B cell (primary cell): ENCODE measurements at regions not wholly inside any gene's neighbourhood (a gene's known extent, or its start where the extent isn't known, plus 50 kb on each side); places are given as distances from the start of the nearest gene placed in this dataset.

Experiments
- ATAC-seq: fragments of 200-7000 bp; cut with Tn5 transposase; one replicate; pipeline ENCODE4 v1.10.0; 2021; ENCODE audit warnings: low read depth, mild to moderate bottlenecking, moderate number of reproducible peaks, moderate library complexity
- CTCF ChIA-PET: fragments of 350-600 bp; sonication (Branson Sonifier 250); formaldehyde crosslinking; loops from one replicate; lab custom pipeline; 2021; ENCODE audit warnings: antibody characterized with exemption, inconsistent platforms; lab: Charles Lee
- POLR2A ChIA-PET: fragments of 350-600 bp; sonication (Branson Sonifier 250); formaldehyde crosslinking; loops from one replicate; lab custom pipeline; 2021; ENCODE audit warnings: antibody characterized with exemption; lab: Charles Lee
- DNase-seq: peaks from one replicate; pipeline ENCODE4 v3.0.0; 2013
- H2AFZ ChIP-seq: 2 replicates; pipeline ENCODE4 v1.6.1; 2012; ENCODE audit warnings: mild to moderate bottlenecking, low read depth, low read length; ENCODE audit not compliant: insufficient read depth, poor library complexity, severe bottlenecking
- H3K27ac ChIP-seq, 2 donors: 1 replicate in 1 of 2; 2 replicates in 1 of 2; pipeline ENCODE4 v1.5.1; 2012 to 2013; ENCODE audit warnings: low read length in 2 of 2, mild to moderate bottlenecking in 2 of 2, moderate library complexity in 1 of 2
- H3K27me3 ChIP-seq, 4 experiments: fragments of 200-600 bp in 1 of 4; sonication (generic) in 1 of 4; replicated peaks in 1 of 4; 1 replicate in 2 of 4; 2 replicates in 2 of 4; pipeline versions ENCODE4 v1.6.1 to v1.7.0; 2013 to 2016; ENCODE audit warnings: low read length in 3 of 4, mild to moderate bottlenecking in 2 of 4, mixed read lengths in 1 of 4, moderate library complexity in 1 of 4; ENCODE audit not compliant: insufficient read depth in 4 of 4, control insufficient read depth in 3 of 4; ENCODE audit errors: control extremely low read depth in 1 of 4
- H3K36me3 ChIP-seq, 2 experiments: replicated peaks in 1 of 2; 1 replicate in 1 of 2; 2 replicates in 1 of 2; pipeline versions ENCODE4 v1.6.1 to v1.7.1; 2013; ENCODE audit warnings: low read length in 1 of 2; ENCODE audit not compliant: insufficient read depth in 2 of 2, control insufficient read depth in 1 of 2; ENCODE audit errors: control extremely low read depth in 1 of 2, extremely low read depth in 1 of 2
- H3K4me1 ChIP-seq, 2 donors: fragments of 200-600 bp in 1 of 2; sonication (generic) in 1 of 2; 1 replicate in 1 of 2; 2 replicates in 1 of 2; pipeline versions ENCODE4 v1.5.1 to v1.6.1; 2013 to 2017; ENCODE audit warnings: low read length in 2 of 2; ENCODE audit not compliant: control insufficient read depth in 2 of 2, insufficient read depth in 2 of 2
- H3K4me2 ChIP-seq: replicated peaks from 2 replicates; pipeline ENCODE3; 2012; ENCODE audit warnings: mild to moderate bottlenecking, low read depth, low read length; ENCODE audit not compliant: poor library complexity, severe bottlenecking
- H3K4me3 ChIP-seq, 5 experiments: fragments of 200-600 bp in 1 of 5; sonication (generic) in 1 of 5; 1 replicate in 3 of 5; 2 replicates in 2 of 5; pipeline versions ENCODE4 v1.5.1 to v1.7.0; 2011 to 2016; ENCODE audit warnings: low read length in 4 of 5, mild to moderate bottlenecking in 4 of 5, low read depth in 2 of 5, control low read depth in 1 of 5, moderate library complexity in 1 of 5; ENCODE audit not compliant: insufficient read depth in 1 of 5; ENCODE audit errors: control extremely low read depth in 1 of 5, extremely low read depth in 1 of 5
- H3K79me2 ChIP-seq: fragments of 200-600 bp; sonication (generic); one replicate; pipeline ENCODE4 v1.6.0; 2016; ENCODE audit warnings: low read length; ENCODE audit not compliant: control insufficient read depth, insufficient read depth
- H3K9ac ChIP-seq: fragments of 200-600 bp; sonication (generic); 2 replicates; pipeline ENCODE4 v1.6.1; 2017; ENCODE audit warnings: mild to moderate bottlenecking, low read length, moderate library complexity
- H3K9me3 ChIP-seq, 3 donors: one replicate each; pipeline versions ENCODE4 v1.6.1 to v1.7.1; 2013; ENCODE audit warnings: low read length in 2 of 3; ENCODE audit not compliant: control insufficient read depth in 2 of 3, insufficient read depth in 1 of 3; ENCODE audit errors: control extremely low read depth in 1 of 3
- H4K20me1 ChIP-seq: 2 replicates; pipeline ENCODE4 v1.6.0; 2012; ENCODE audit warnings: mild to moderate bottlenecking, low read length; ENCODE audit not compliant: insufficient read depth, control insufficient read depth, poor library complexity, severe bottlenecking
- H3K27ac Mint-ChIP-seq: one replicate; pipeline ENCODE4 v1.8.0; 2021; ENCODE audit warnings: mixed read lengths
- H3K27me3 Mint-ChIP-seq: one replicate; pipeline ENCODE4 v1.8.0; 2021; ENCODE audit warnings: mixed read lengths
- H3K4me1 Mint-ChIP-seq: one replicate; pipeline ENCODE4 v1.8.0; 2021; ENCODE audit warnings: mixed read lengths
- H3K4me3 Mint-ChIP-seq: one replicate; pipeline ENCODE4 v1.8.0; 2021; ENCODE audit warnings: mixed read lengths
- H3K9me3 Mint-ChIP-seq: one replicate; pipeline ENCODE4 v1.8.0; 2022; ENCODE audit warnings: mixed read lengths; ENCODE audit not compliant: insufficient read depth
- CTCF ChIP-seq: fragments of 200-600 bp; IDR thresholded peaks from one replicate; pipeline ENCODE4 v1.8.0; 2022; ENCODE audit warnings: antibody characterized with exemption, mild to moderate bottlenecking
- EZH2 ChIP-seq: IDR thresholded peaks from 2 replicates; pipeline ENCODE4 v1.6.1; 2012; ENCODE audit warnings: borderline replicate concordance, low read depth, mild to moderate bottlenecking, moderate library complexity, low read length; ENCODE audit not compliant: insufficient read depth, poor library complexity, severe bottlenecking
- WGBS: methylation state at CpG from one replicate; pipeline ENCODE4 v1.1.5; 2013; ENCODE audit warnings: missing lambda C conversion rate; ENCODE audit not compliant: insufficient coverage; 5-methylcytosine and 5-hydroxymethylcytosine counted together
- intact Hi-C: fragments of 100-400 bp; cut with micrococcal nuclease; formaldehyde crosslinking; loops from one replicate; pipeline ENCODE4 v1.10.0; 2022

- H3K27me3 Mint-ChIP-seq: no peaks in the 10 kb centered on the region
- H3K9me3 Mint-ChIP-seq: no peaks in the 10 kb centered on the region
- H3K27ac Mint-ChIP-seq: no peak overlapping the region
- TF ChIP-seq EZH2: no peak
- no peak for TF ChIP-seq CTCF
- WGBS: no CpG with 5 or more reads among the region's 5 CpGs
- CTCF ChIA-PET: no interaction called here
- H3K4me3 Mint-ChIP-seq: no peak overlapping the region
- H2AFZ ChIP-seq: no peak overlapping the region
- H3K9ac ChIP-seq: no peak overlapping the region
- H3K4me1 Mint-ChIP-seq: no peaks in the 10 kb centered on the region
- no peaks in the 10 kb centered on the region for H3K79me2 ChIP-seq
- no peaks in the 10 kb centered on the region for H3K4me1 ChIP-seq
- no peak overlapping the region for H3K4me3 ChIP-seq
- H3K4me2 ChIP-seq: no peak overlapping the region
- no peak for ATAC-seq
- no peak for DNase-seq
- H3K36me3 ChIP-seq: peaks cover 0 to 3% of the 10 kb centered on the region in 2 experiments
- H3K27ac ChIP-seq: no peak overlapping the region
- no peaks in the 10 kb centered on the region for H4K20me1 ChIP-seq
- H3K27me3 ChIP-seq: no peaks in the 10 kb centered on the region
- H3K9me3 ChIP-seq: no peaks in the 10 kb centered on the region
- intact Hi-C loops: no loop called here
- POLR2A ChIA-PET: no interaction called here
Measured at GRCh38 chr9:80794197-80794596, 895.1 kb downstream of the TLE1 start.

- DNase-seq (no peak), ATAC-seq (no peak)
- Mint-ChIP-seq H3K9me3 (no peaks in the 10 kb centered on the region), H3K27me3 (no peaks in the 10 kb centered on the region), H3K4me3 (no peak overlapping the region), H3K4me1 (no peaks in the 10 kb centered on the region), H3K27ac (no peak overlapping the region)
- ChIA-PET CTCF (no interaction called here), POLR2A (no interaction called here)
- Histone ChIP-seq H4K20me1 (no peaks in the 10 kb centered on the region), H3K36me3 (peaks cover 0 to 3% of the 10 kb centered on the region in 2 experiments), H3K27ac (no peak overlapping the region), H3K4me2 (no peak overlapping the region), H3K9ac (no peak overlapping the region), H3K9me3 (no peaks in the 10 kb centered on the region), H3K4me1 (no peaks in the 10 kb centered on the region), H2AFZ (no peak overlapping the region), H3K4me3 (no peak overlapping the region), H3K27me3 (no peaks in the 10 kb centered on the region), H3K79me2 (no peaks in the 10 kb centered on the region)
- intact Hi-C loops: no loop called here
- TF ChIP-seq CTCF: no peak
- TF ChIP-seq EZH2: no peak
Measured at GRCh38 chr9:80793706-80794105, 895.6 kb downstream of the TLE1 start.
